GM12878 (cell line): ENCODE measurements at regions not wholly inside any gene's neighbourhood (a gene's known extent, or its start where the extent isn't known, plus 50 kb on each side); places are given as distances from the start of the nearest gene placed in this dataset.

Experiments
- CEBPB ChIP-seq, 2 experiments: fragments of 150-350 bp in 1 of 2; IDR thresholded peaks; 2 replicates each; pipeline ENCODE4 v1.6.1; 2012 to 2014; ENCODE audit warnings: low read depth in 2 of 2, low read length in 2 of 2, borderline replicate concordance in 1 of 2, inconsistent platforms in 1 of 2
- CTCF ChIP-seq, 3 experiments: IDR thresholded peaks in 2 of 3; conservative IDR thresholded peaks in 1 of 3; 2 replicates each; pipeline ENCODE4 v1.5.1; 2011; ENCODE audit warnings: low read depth in 3 of 3, low read length in 3 of 3, mild to moderate bottlenecking in 3 of 3, control low read depth in 2 of 3, moderate library complexity in 2 of 3, inconsistent platforms in 1 of 3, mixed read lengths in 1 of 3; ENCODE audit not compliant: control insufficient read depth in 2 of 3, insufficient read depth in 1 of 3; ENCODE audit errors: extremely low read depth in 1 of 3
- EZH2 ChIP-seq: IDR thresholded peaks from 2 replicates; pipeline ENCODE4 v1.6.1; 2012; ENCODE audit warnings: low read depth, mild to moderate bottlenecking, control low read depth, inconsistent platforms, low read length, borderline replicate concordance; ENCODE audit not compliant: control insufficient read depth
- REST ChIP-seq: IDR thresholded peaks from 2 replicates; pipeline ENCODE4 v1.6.1; 2012; ENCODE audit warnings: mild to moderate bottlenecking, low read depth, low read length
- TCF7 ChIP-seq: IDR thresholded peaks from 2 replicates; pipeline ENCODE4 v1.6.1; 2014; ENCODE audit warnings: antibody characterized with exemption, borderline replicate concordance

GRCh38 chr11:11735586-11735985 is 106.2 kb upstream of the USP47 start:
- TF ChIP-seq CTCF (IDR thresholded peaks at IDR 0.05 in 2 of 3, conservative IDR thresholded peaks at IDR 0.05 in 1 of 3; ENCODE audit: control insufficient read depth in 2 of 3, extremely low read depth in 1 of 3, insufficient read depth in 1 of 3, low read depth in 3 of 3, low read length in 3 of 3) (no peak), EZH2 (no peak), CEBPB (IDR thresholded peaks at IDR 0.05; ENCODE audit: borderline replicate concordance in 1 of 2, low read depth in 2 of 2, low read length in 2 of 2) (no peak), TCF7 (no peak), REST (no peak)
